ENCODE measurements at regions not wholly inside any gene's neighbourhood (a gene's known extent, or its start where the extent isn't known, plus 50 kb on each side); places are given as distances from the start of the nearest gene placed in this dataset.

GRCh38 chr11:29334776-29335130 lies 682.1 kb downstream of the KCNA4 start:
- no peak for TF ChIP-seq YY1 (IDR thresholded peaks at IDR 0.05; ENCODE audit: insufficient read depth, insufficient read length)
- no peak for TF ChIP-seq SUZ12 (IDR thresholded peaks at IDR 0.05; ENCODE audit: extremely low read depth, insufficient read depth, insufficient read length)
- TF ChIP-seq ZNF274 (IDR thresholded peaks at IDR 0.05; ENCODE audit: low read depth, low read length) = no peak

All from NT2/D1 (cell line).